Breast epithelium (tissue), 3 donors: ENCODE measurements at regions not wholly inside any gene's neighbourhood (a gene's known extent, or its start where the extent isn't known, plus 50 kb on each side); places are given as distances from the start of the nearest gene placed in this dataset.

ENCODE experiments used
- POLR2A ChIP-seq: fragments of 450-650 bp; IDR thresholded peaks from one replicate; pipeline ENCODE4 v1.6.1; 2016; ENCODE audit warnings: antibody characterized with exemption, mild to moderate bottlenecking, moderate library complexity
- POLR2AphosphoS5 ChIP-seq, 3 donors: sonication (generic); formaldehyde crosslinking; IDR thresholded peaks; one replicate each; pipeline ENCODE4 v1.6.1; 2017; ENCODE audit warnings: antibody characterized with exemption in 3 of 3
- TF ChIP-seq, protein P1 (sequence below), 3 donors: fragments of 450-650 bp; IDR thresholded peaks; one replicate each; pipeline ENCODE4 v1.5.1; 2016 to 2017; ENCODE audit warnings: antibody characterized with exemption in 3 of 3, mild to moderate bottlenecking in 3 of 3, moderate library complexity in 3 of 3

- TF ChIP-seq, protein P1, sequence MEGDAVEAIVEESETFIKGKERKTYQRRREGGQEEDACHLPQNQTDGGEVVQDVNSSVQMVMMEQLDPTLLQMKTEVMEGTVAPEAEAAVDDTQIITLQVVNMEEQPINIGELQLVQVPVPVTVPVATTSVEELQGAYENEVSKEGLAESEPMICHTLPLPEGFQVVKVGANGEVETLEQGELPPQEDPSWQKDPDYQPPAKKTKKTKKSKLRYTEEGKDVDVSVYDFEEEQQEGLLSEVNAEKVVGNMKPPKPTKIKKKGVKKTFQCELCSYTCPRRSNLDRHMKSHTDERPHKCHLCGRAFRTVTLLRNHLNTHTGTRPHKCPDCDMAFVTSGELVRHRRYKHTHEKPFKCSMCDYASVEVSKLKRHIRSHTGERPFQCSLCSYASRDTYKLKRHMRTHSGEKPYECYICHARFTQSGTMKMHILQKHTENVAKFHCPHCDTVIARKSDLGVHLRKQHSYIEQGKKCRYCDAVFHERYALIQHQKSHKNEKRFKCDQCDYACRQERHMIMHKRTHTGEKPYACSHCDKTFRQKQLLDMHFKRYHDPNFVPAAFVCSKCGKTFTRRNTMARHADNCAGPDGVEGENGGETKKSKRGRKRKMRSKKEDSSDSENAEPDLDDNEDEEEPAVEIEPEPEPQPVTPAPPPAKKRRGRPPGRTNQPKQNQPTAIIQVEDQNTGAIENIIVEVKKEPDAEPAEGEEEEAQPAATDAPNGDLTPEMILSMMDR (IDR thresholded peaks at IDR 0.05): no peak
- no peak for TF ChIP-seq POLR2A
- TF ChIP-seq POLR2AphosphoS5 (IDR thresholded peaks at IDR 0.05): no peak
Measured at GRCh38 chr16:73794994-73795393, 501.6 kb upstream of the PSMD7 start.
